Endothelial cell of hepatic sinusoid (primary cell): ENCODE measurements at regions not wholly inside any gene's neighbourhood (a gene's known extent, or its start where the extent isn't known, plus 50 kb on each side); places are given as distances from the start of the nearest gene placed in this dataset.

Experiments
- in situ Hi-C: cut with HindIII; loops from 2 replicates; pipeline ENCODE4 v1.10.0; 2017; ENCODE audit warnings: low sequenced_read_pairs

DNA sequence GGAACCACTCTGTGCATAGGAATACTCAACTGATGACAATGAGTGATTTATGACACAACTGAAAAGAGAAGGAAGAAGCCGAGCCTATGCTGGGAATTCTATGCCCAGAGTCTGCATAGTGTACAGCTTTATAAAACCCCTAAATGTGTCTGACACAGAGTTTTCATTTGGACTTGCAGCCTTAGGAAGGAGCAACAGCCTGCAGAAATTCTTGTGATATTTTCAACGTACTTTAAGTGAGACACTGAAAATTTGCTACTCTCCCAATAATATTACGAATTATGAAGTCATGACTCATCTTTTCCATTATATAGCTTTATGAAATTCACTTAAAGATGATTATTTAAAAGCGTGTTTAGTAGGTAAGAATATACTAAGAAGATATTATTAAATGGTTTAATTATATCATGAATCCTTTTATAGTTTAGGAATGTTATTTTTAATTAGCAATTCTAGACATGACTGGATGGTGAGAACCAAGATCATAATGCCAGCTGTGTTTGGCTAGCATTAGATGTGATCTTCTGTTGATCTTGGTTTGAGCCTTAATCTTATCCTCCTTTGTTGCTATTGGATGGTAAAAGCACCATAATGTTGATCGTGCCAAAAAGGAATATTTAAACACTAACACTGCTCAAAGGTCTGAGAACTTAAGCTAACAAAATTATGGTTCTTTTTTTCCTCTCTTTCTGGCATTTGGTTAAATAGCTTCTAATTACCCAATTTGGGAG, 785.1 kb upstream of the ADGRL4 start:
- in situ Hi-C loops, result no loop called here

- in situ Hi-C loops, result no loop called here
Observed at GRCh38 chr1:79790950-79791349, 784.4 kb upstream of the ADGRL4 start.

GRCh38 chr1:79787631-79788030, 781.1 kb upstream of the ADGRL4 start:
- in situ Hi-C loops, result no loop called here

GRCh38 chr1:79785964-79786363, 779.4 kb upstream of the ADGRL4 start:
- in situ Hi-C loops, result no loop called here

DNA sequence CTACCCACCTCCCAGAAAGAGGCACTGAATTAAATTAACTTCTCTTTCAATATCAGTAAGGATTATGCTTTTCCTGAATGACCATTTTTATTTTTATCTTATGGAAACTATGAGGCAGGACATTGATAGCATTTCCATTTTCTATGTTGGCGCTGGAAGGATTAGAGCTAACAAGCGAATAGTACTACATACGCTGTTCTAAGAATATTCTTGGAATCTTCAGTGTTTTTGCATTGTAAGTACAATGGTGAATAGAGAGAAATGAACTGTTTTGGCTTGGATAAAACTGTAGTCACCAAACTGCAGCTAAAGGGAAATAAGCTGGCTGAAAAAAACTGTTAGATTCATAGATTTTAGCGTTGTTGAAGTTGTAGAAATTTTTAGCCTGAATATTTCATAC, 779.0 kb upstream of the ADGRL4 start:
- in situ Hi-C loops, result no loop called here

DNA sequence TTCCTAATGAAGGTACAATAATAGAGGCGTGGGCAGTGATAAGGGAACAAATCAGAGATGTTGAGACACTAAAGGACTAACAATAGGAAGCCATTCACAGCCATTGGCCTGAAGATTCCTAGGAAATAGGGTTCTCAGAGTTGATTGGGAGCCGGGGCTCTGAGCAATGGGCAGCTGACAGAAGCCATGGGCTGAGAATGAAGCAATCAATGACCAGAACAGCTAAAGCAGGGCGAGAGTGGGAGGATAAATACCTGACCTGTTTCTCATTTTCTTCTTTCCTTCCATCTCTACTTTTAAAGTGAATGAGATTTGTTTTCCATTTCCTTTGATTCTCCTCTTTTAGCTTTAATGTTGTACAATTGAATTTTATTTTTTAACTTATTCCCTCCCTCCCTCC, 774.7 kb upstream of the ADGRL4 start:
- in situ Hi-C loops, result no loop called here

DNA sequence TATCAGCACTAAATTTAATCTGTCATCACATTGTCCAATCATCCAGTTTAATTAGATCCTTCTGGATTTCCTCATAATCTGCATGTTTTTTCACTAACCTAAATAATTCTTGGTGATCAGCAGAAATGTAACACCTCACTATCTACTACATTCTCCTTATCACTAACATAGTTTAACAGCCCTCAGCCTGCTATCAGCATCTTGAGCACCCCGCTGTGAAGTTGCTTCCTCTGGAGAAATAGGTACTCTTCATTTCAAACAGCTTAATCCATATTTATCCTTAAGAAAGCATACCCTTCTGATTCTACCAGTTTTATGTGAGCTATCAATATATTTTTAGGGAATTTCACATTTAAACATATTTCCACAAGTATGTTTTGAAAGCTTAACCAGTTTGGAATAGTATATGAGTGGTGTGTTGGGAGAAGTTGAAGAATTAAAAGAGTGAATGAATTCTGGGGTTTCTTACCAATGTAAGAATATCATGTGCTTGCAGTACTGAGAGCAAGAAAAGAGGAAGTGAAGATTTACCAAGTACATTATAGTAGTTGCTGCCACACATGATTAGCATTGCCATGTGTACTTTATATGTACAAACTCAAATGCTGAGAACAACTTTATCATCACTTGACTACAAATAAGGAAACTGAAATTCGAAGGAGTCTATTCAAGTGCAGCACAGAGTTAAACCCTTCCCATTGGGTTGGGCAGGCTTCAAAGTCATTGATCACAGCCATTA, 771.1 kb upstream of the ADGRL4 start:
- in situ Hi-C loops, result no loop called here

GRCh38 chr1:79775402-79775801, 768.9 kb upstream of the ADGRL4 start:
- in situ Hi-C loops, result no loop called here

DNA sequence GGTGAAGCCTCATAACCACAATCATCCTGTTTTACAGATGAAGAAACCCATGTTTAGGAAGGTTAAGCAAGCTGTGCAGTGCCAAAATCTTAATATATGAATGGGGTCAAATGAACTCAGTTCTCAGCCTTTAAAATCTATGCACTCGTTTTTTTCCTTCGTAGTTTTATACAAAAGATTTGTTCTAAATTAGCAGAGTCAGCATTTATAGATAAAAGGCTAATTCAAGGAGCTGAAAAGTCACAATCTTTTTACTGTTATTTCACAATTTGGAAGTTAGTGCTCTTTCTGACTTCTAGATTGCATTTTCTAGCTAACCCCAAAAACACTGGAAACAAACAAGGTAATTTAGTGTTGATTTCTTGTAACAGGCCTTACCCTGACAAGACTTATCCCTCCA, 766.9 kb upstream of the ADGRL4 start:
- in situ Hi-C loops, result no loop called here

DNA sequence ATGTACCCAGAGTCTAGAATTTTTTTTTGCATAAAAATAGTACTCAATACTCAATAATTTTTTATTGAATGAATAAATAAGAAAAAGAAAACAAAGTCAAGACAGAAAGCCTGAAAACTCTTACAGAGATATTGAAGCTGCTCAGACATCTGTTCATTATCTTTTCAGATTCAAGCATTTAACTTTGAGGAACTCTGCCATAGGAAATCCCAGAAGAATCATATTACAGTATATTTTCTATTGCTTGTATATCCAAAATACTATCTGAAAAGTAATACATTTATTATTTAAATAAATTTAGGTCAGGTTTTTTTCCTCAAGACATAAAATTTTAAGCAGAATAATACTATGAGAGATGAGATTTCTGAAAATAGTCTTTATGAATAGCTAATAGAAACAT, 755.9 kb upstream of the ADGRL4 start:
- in situ Hi-C loops, result no loop called here

- in situ Hi-C loops, result no loop called here
Observed at GRCh38 chr1:79760531-79760930, 754.0 kb upstream of the ADGRL4 start.

- in situ Hi-C loops, result no loop called here
Observed at GRCh38 chr1:79749607-79750006, 743.1 kb upstream of the ADGRL4 start.

DNA sequence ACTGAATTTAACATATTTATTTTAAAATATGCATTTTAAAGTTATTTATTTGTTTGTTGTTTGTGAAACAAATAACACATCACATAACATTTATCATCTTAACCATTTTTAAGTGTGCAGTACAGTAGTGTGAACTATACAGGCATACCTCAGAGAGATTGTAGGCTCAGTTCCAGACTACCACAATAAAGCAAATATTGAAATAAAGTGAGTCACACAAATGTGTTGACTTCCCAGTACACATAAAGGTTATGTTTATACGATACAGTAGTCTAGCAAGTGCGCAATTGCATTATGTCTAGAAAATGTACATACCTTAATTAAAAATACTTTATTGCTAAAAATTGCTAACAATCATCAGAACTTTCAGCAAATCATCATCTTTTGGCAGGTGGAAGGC, 739.4 kb upstream of the ADGRL4 start:
- in situ Hi-C loops, result no loop called here

DNA sequence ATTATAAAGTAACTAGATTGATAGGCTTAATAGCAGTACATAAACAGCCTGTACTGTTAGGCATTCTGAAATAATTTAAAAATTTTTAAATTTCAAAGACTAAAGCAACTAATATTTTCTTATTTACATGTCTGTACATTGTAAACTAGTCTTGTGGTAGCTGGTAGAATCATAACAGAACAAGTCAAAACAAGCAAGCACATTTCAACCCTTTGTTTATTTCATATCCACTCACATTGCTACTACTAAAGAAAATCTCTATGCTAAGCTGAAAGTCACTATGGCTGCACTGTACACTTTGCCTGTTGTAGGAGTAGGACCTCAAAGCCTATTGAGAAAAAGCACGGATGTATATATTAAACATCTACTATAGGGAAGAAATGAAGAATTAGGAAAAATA, 738.2 kb upstream of the ADGRL4 start:
- in situ Hi-C loops, result no loop called here

GRCh38 chr1:79741720-79742421, 735.3 kb upstream of the ADGRL4 start:
- in situ Hi-C loops, result no loop called here

- in situ Hi-C loops, result no loop called here
Observed at GRCh38 chr1:79738101-79738500, 731.6 kb upstream of the ADGRL4 start.

- in situ Hi-C loops, result no loop called here
Observed at GRCh38 chr1:79737193-79737592, 730.7 kb upstream of the ADGRL4 start.

DNA sequence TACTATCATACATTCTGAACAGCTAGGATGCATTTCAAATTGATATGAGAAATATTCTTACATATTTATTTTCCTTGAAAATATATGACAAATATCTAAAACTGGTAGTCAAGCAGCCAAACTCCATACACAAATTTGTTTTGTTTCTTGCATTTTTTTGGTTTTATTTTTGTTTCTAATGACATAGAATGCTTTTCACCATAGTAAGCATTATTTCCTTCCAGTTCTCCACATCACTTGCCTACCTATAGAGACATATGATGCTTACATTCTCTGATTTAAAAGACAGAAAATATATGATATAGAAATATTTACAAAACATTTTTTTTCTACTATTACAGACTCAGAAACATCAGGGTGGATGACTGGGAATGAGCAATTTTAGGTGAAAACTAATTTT, 726.4 kb upstream of the ADGRL4 start:
- in situ Hi-C loops, result no loop called here

DNA sequence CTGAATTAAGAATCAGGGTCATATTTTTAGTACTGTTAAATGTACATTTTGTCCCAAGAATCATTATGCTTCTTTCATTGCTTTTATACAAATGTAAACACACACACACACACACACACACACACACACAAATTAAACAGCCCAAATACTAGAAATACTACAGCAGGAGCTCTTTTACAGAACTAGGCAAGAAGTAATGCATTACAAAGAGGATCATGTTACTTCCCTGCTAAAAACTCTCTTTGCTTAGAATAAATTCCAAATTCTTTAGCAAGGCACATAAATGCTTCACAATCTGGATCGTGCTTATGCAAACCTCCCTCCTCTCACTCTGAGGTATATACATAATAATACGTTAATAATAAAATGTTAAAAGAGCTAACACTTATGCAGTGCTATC, 720.4 kb upstream of the ADGRL4 start:
- in situ Hi-C loops, result no loop called here

GRCh38 chr1:79726321-79726720, 719.8 kb upstream of the ADGRL4 start:
- in situ Hi-C loops, result no loop called here

- in situ Hi-C loops, result no loop called here
Observed at GRCh38 chr1:79716447-79716846, 709.9 kb upstream of the ADGRL4 start.

GRCh38 chr1:79714664-79715063, 708.1 kb upstream of the ADGRL4 start:
- in situ Hi-C loops, result no loop called here
